PC-3 (cell line): ENCODE measurements at regions not wholly inside any gene's neighbourhood (a gene's known extent, or its start where the extent isn't known, plus 50 kb on each side); places are given as distances from the start of the nearest gene placed in this dataset.
"Not testable (repeated sequence)": the region's sequence is repeated elsewhere in the genome, so short reads cannot be mapped to it uniquely, and the experiment has no call there.

Experiments used
- EZH2 ChIP-seq: fragments of 300-600 bp; sonication (generic); IDR thresholded peaks from one replicate; pipeline ENCODE4 v1.6.1; 2017; ENCODE audit warnings: antibody characterized with exemption, mild to moderate bottlenecking, low read length; ENCODE audit not compliant: unreplicated experiment
- EZH2phosphoT487 ChIP-seq: fragments of 300-600 bp; sonication (generic); IDR thresholded peaks from 2 replicates; pipeline ENCODE4 v1.6.1; 2018; ENCODE audit warnings: mild to moderate bottlenecking, antibody characterized with exemption, low read length, borderline replicate concordance
- TF ChIP-seq, protein P1 (sequence below): fragments of 300-600 bp; sonication (generic); conservative IDR thresholded peaks from 2 replicates; pipeline ENCODE4 v1.5.1; 2017; ENCODE audit warnings: antibody characterized with exemption, low read depth, mild to moderate bottlenecking, low read length

DNA sequence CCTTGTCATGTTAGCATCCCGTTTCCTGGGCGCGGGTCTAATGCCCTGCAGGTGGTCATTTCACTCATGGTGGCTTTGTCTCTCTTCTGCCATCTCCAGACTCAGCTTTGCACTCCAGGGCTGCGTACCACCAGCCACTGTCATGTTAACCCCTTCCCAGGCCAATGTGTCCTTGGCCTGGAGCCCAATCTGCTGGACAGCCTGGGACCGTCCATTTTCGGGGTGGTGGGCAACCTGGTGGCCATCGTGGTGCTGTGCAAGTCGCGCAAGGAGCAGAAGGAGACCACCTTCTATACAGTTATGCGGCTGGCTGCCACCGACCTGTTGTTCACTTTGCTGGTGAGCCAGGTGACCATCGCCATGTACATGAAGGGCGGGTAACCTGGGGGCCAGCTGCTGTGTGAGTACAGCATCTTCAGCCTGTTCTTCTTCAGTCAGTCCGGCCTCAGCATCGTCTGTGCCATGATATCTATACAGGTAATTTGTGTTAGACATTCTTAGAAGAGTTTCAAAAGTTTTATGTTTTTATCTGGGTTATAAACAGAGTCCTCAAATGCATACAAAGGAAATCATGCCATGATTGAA, 1654.0 kb downstream of the SPATA31A7 start:
- TF ChIP-seq, protein P1, sequence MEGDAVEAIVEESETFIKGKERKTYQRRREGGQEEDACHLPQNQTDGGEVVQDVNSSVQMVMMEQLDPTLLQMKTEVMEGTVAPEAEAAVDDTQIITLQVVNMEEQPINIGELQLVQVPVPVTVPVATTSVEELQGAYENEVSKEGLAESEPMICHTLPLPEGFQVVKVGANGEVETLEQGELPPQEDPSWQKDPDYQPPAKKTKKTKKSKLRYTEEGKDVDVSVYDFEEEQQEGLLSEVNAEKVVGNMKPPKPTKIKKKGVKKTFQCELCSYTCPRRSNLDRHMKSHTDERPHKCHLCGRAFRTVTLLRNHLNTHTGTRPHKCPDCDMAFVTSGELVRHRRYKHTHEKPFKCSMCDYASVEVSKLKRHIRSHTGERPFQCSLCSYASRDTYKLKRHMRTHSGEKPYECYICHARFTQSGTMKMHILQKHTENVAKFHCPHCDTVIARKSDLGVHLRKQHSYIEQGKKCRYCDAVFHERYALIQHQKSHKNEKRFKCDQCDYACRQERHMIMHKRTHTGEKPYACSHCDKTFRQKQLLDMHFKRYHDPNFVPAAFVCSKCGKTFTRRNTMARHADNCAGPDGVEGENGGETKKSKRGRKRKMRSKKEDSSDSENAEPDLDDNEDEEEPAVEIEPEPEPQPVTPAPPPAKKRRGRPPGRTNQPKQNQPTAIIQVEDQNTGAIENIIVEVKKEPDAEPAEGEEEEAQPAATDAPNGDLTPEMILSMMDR: not testable (repeated sequence)
- TF ChIP-seq EZH2, EZH2phosphoT487: not testable (repeated sequence)
